GM10248 (cell line): ENCODE measurements at regions not wholly inside any gene's neighbourhood (a gene's known extent, or its start where the extent isn't known, plus 50 kb on each side); places are given as distances from the start of the nearest gene placed in this dataset.

ENCODE experiments used
- CTCF ChIA-PET: fragments of 300-600 bp; sonication (Branson Sonifier 250); formaldehyde crosslinking; extraction: SDS; loops from one replicate; lab custom pipeline; 2021; ENCODE audit warnings: antibody characterized with exemption; lab: Yijun Ruan, JAX
- POLR2A ChIA-PET: fragments of 350-650 bp; sonication (Branson Sonifier 250); formaldehyde crosslinking; extraction: SDS; loops from one replicate; lab custom pipeline; 2020; ENCODE audit warnings: antibody characterized with exemption; lab: Yijun Ruan, JAX
- DNase-seq: peaks from one replicate; pipeline ENCODE4 v3.0.0; 2012; ENCODE audit errors: extremely low spot score
- TF ChIP-seq, protein P1 (sequence below): IDR thresholded peaks from 2 replicates; pipeline ENCODE4 v1.5.1; 2012; ENCODE audit warnings: mild to moderate bottlenecking, low read depth; ENCODE audit errors: extremely low read depth, missing control alignments, control extremely low read depth

DNA sequence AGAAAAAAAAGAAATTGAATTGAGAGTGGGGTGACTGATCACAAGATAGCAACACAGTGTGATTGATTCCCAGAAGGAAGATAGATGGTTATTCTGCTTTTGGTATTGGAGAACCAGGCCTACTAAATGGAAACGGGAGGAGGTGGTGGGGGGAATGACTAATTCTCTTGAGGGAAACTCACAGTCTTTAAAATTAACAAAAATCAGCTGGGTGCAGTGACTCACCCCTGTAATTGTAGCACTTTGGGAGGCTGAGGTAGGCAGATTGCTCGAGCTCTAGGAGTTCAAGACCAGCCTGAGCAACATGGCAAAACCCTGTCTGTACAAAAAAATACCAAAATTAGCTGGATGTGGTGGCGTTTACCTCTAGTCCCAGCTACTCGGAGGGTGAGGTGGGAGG lies 134.6 kb upstream of the PDE4B start:
- POLR2A ChIA-PET, result no interaction called here

DNA sequence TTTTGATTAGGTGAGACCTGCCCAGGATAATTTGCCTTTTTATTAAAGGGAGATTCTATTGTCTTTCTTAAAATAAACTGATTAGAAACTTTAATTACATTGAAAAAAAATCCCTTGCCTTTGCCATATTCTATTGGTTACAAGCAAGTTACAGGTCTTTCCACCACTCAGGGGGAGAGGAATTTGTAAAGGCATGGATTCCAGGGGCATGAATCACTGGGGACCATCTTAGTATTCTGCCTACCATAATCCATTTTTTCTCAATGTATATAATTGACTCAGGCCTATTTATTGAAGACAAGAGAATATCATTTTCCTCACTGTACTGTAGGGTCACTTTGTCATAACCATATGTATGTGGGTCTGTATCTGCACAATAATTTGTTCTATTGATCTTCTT lies 124.3 kb upstream of the PDE4B start:
- POLR2A ChIA-PET, result no interaction called here
- TF ChIP-seq, protein P1, sequence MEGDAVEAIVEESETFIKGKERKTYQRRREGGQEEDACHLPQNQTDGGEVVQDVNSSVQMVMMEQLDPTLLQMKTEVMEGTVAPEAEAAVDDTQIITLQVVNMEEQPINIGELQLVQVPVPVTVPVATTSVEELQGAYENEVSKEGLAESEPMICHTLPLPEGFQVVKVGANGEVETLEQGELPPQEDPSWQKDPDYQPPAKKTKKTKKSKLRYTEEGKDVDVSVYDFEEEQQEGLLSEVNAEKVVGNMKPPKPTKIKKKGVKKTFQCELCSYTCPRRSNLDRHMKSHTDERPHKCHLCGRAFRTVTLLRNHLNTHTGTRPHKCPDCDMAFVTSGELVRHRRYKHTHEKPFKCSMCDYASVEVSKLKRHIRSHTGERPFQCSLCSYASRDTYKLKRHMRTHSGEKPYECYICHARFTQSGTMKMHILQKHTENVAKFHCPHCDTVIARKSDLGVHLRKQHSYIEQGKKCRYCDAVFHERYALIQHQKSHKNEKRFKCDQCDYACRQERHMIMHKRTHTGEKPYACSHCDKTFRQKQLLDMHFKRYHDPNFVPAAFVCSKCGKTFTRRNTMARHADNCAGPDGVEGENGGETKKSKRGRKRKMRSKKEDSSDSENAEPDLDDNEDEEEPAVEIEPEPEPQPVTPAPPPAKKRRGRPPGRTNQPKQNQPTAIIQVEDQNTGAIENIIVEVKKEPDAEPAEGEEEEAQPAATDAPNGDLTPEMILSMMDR, result no peak
- CTCF ChIA-PET, result interaction anchor here (1.2 kb wide), 1 partner anchor 19 kb away, joined by 5 read pairs; no protein-coding TSS in a partner anchor
- DNase-seq, result no peak

More for the DNA sequence above, 134.6 kb upstream of the PDE4B start:
- TF ChIP-seq, protein P1, result no peak
- DNase-seq, result no peak
- CTCF ChIA-PET, result no interaction called here

DNA sequence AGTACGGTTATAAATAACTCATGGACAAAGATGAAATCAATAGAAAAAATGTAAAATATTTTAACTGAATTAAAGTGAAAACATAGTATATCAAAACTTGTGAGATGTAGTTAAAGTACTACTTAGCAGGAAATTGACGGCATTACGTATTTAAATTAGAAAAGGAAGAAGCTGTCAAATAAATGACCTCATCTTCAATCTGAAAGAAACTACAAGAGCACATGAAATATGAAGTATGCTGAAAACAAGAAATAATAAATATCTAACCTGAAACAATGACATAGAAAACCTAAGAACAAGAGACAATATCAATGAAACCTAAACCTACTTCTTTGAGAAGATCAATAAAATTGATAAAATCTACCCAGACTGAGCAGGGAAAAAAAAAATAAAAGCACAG lies 122.2 kb upstream of the PDE4B start:
- TF ChIP-seq, protein P1, result no peak
- ChIA-PET CTCF (no interaction called here), POLR2A (no interaction called here)
- DNase-seq, result no peak

DNA sequence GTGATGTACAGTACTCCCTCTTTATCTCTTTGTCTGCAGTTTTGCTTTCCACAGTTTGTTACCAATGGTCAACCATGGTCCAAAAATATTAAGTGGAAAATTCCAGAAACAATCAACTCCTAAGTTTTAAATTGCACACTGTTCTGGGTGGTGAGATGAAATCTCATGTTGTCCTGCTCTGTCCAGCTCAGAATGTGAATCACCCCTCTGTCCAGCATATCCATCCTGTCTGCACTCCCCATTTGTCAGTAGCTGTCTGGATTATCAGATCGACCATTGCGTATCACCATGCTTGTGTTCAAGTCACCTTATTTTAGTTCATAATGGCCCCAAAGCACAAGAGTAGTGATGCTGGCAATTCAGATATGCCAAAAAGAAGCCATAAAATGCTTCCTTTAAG lies 118.2 kb upstream of the PDE4B start:
- DNase-seq, result no peak
- ChIA-PET POLR2A (no interaction called here), CTCF (no interaction called here)
- TF ChIP-seq, protein P1, result no peak

DNA sequence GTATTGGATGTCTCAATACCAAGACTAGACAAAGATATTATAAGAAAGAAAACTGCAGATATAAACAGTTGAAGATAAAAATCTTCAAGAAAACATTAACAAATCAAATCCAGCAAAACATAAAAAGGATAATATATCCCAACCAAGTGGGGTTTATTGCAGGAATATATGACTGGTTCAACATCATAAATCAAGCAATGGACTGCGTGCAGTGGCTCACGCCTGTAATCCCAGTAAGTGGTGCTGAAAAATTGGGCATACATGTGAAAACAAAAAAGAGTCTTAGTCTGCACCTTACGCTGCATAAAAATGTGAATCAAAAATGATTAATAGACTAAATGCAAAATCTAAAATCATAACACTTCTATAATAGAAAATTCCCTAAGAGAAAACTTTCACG lies 112.9 kb upstream of the PDE4B start:
- POLR2A ChIA-PET, result no interaction called here
- CTCF ChIA-PET, result no interaction called here
- DNase-seq, result no peak
- TF ChIP-seq, protein P1, result no peak

DNA sequence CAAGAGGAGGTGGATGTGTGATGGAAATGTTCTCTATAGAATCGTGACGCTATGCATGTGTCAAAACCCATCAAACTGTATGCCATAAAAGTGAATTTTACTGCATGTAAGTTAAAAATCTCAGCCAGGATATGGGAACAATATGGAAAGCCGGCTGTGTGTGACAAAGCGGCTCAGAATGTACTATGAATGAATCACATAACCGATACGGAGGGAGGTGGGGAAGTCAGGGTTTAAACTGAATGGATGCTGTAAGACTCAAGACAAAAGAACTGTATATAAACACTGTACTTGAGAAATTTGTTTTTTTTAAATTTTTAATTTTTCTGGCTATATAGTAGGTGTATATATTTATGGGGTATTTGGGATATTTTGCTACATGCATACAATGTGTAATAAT lies 111.6 kb upstream of the PDE4B start:
- DNase-seq, result no peak
- CTCF ChIA-PET, result no interaction called here
- POLR2A ChIA-PET, result no interaction called here
- TF ChIP-seq, protein P1, result no peak
